ENCODE measurements at regions not wholly inside any gene's neighbourhood (a gene's known extent, or its start where the extent isn't known, plus 50 kb on each side); places are given as distances from the start of the nearest gene placed in this dataset.
"Not testable (repeated sequence)": the region's sequence is repeated elsewhere in the genome, so short reads cannot be mapped to it uniquely, and the experiment has no call there.

DNA sequence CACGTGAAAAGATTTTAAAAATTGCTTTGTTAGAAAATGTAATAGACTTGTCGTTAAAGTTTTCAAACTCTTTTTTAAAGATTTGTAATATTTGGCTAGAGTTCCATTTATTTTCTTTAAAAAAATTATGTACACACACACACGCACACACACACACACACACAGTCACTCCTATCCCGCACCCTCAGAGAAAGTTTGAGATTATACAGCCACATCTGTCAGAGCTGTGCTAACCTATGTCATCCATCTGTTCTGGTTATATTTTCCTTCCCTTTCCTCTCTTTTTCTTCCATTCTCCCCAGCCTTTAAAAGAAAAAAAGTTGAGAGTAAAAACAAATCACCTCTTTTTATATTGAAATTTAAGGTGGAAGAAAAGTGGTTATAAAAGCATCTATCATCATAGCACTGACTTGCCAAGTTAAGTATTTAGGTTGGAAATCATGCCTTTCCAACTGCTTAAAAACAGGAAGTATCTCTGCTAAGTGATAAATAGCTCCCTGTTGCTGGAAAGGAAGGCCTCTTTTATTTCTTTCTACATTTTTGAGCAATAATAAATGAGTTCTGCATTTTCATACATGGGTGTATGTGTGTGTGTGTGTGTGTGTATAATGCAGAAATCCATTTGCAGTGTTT lies 163.3 kb upstream of the SPRY1 start:
- DNase-seq, result no peak

DNA sequence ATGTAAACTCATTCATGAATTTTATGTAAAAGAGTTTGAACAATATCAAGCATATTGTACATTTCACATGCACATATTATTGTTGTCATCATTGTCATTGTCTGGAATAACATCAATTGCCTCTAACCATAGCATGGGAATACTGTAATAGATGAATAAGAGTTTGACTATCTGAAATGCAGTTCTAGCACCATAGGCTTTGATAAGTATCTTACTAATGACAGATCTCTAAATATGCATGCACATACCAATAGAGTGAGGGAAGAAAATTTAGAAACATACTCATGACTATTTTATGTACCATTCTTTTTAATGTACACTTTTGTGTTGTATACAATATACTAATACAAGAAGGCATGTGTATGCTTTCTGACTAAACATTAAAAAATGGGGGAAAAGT lies 161.6 kb upstream of the SPRY1 start:
- no peak for DNase-seq

DNA sequence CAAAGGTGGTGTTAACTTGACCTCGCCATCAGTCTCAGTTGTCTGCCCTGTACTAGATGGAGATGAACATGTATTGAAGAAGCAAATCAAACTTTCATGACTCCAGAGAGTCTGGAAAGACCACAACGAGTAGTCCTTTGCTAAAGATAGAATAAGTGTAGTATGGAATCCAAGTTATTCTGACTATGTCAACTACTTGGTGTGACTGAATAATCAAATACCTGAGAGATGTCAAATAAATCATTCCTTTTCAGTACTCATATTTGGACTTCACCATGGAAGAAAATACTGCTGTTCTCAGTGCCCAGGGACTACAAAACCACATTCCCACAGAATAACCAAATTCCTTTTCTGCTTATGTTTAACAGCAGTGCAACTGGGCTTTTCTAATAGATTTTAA lies 161.2 kb upstream of the SPRY1 start:
- no peak for DNase-seq

DNA sequence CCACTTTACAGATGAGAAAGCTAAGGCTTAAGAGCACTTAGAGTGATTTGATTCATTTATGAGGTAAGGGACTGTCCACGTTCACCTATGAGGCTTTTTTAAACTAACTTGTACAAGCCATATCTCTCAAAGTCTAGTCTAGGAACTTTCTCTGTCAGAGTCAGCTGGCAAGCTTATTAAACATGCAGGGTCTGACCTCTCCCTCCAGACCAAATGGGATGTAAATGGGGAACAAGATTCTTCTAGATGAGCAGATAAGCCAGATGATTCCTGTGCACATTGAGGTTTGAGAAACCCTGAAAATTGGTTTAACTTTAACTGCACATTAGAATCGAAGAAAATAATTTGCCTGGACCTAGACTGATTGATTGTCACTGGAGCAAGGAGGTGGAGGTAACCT lies 160.0 kb upstream of the SPRY1 start:
- DNase-seq, result no peak

DNA sequence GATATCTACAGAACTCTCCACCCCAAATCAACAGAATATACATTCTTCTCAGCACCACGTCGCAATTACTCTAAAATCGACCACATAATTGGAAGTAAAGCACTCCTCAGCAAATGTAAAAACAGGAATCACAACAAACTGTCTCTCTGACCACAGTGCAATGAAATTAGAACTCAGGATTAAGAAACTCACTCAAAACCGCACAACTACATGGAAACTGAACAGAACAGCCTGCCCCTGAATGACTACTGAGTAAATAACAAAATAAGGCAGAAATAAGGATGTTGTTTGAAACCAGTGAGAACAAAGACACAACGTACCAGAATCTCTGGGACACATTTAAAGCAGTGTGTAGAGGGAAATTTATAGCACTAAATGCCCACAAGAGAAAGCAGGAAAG lies 156.3 kb upstream of the SPRY1 start:
- not testable (repeated sequence) for DNase-seq

DNA sequence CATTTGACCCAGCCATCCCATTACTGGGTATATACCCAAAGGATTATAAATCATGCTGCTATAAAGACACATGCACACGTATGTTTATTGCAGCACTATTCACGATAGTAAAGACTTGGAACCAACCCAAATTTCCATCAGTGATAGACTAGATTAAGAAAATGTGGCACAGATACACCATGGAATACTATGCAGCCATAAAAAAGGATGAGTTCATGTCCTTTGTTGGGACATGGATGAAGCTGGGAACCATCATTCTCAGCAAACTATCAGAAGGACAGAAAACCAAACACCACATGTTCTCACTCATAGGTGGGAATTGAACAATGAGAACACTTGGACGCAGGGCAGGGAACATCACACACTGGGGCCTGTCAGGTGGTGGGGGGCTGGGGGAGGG lies 153.4 kb upstream of the SPRY1 start:
- not testable (repeated sequence) for DNase-seq

DNA sequence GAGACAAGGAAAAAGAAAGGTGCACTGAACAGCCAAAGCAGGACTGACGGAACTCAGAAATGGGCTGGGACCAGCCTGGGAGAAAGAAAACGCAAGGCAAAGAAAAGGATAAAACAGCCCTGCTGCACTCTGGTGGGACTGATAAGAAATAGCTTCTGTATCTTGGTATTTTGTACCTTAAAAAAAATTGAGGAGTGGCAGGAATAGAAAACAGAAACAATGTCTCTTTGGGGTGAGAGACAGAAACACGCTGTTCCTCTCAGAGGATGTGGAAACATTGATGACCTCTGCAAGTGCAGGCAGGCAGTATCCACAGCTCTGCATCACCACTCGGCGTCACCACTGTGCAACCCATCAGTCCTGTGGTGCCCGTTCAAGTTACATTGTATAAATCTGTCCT lies 152.5 kb upstream of the SPRY1 start:
- no peak for DNase-seq

DNA sequence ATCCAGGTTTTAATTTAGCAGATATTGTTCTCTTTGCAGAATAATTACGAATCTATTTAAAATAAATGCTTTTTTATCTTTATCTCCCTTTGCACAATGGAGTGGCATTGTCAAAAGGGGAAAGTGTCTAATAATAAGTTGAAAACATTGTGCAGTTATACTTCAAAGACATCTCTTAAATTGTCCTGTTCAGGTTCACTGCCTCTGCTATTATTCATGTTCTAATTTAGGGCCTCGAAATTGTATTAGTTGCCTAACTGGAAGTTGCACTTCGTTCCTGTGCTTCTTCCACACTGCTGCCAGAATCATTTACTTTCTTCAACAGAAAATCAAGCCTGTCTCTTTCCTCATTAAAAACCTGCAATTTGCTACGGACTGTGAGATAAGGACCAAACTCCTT lies 150.5 kb upstream of the SPRY1 start:
- DNase-seq, result no peak

DNA sequence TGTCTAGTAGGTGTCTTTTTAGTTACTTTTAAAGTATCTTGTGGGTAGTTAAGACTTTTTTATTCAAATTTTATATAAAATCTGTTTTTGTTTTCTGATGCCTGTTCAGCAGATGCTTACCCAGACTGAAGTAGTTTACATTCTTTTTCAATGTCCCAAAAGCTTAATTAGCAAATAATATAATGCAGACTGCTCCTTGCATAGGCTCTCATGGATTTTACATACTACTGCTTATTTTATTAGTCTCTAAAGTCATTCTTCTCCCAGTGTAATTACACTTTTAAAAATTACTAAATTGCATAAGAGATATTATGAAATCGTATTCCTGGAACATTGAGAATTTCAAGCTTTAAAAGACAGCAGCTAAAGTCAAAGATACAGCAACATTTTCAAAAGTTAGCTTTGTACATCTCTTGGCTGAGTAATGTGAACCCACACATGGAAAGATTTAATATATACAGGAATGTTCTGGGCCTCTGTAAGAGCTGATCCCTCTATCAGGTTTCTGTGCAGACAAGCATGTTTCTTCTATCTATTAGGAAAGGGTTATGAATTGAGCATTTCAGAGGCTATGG lies 148.4 kb upstream of the SPRY1 start:
- no peak for DNase-seq

DNA sequence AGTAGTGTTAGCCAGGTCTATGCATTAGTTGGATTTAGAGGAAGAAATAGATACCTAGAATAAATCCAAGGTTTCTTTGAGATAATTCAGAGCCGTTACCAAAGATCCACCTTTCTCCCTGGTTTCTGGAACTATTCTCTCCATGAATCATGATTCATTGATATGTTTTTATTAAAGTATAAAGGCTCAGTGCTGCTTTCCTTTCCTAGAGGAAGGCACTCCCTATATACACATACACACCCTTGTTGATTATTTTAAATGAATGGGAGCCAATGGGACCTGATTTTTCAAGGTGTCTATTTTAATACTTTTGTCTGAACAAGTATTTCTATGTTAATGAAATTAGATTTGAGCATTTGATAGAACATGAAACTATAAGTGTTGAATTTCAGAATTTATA lies 146.8 kb upstream of the SPRY1 start:
- no peak for DNase-seq

DNA sequence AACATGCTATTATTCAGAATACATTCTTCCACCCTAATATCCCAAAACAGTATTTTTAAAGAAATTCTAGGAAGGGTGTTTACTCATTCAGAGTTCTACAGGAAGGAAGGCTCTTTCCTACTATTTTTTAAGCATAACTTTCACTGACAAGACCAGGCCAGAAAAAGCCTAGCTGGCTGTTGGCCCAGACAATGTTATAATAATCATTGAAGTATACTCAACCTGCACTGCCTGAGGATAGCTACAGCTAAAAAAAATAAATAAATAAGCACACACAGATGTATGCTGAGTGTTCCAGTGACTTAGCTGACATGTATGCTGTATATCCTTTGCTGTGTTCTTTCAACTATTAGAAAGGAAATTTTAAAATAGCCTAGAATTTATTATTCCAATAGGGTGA lies 145.8 kb upstream of the SPRY1 start:
- no peak for DNase-seq

DNA sequence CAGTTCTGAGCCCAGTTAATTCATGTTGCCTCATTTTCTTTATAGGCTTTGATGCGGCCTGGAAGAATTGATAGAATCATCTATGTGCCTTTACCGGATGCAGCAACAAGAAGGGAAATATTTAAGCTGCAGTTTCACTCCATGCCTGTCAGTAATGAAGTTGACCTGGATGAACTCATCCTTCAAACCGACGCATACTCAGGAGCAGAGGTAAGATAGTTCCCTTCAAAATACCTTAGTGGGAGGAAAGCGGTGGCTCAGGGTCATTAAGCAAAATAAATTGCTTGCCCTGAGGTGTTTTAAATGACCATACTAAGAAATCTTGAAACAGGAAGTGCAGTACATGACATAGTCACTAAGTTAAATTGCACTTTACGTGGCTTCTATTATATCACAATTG lies 140.6 kb upstream of the SPRY1 start:
- no peak for DNase-seq

DNA sequence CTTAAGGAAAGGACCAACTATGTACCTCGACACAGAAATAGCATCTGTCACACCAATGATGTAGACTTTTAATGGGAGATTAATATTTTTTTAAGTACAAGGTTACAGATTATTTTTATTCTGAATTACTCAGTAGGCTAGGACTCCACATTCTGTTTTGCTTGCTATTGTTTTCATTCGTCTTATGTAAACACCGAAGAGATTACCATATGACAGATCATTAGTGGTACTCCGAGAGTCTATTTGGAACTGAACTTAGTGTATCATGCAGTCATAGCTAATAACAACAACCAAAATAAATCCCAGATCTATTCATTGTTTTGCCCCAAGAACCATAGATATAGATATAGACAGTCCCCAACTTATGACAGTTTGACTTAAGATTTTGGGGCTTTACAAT lies 139.7 kb upstream of the SPRY1 start:
- DNase-seq, result no peak

DNA sequence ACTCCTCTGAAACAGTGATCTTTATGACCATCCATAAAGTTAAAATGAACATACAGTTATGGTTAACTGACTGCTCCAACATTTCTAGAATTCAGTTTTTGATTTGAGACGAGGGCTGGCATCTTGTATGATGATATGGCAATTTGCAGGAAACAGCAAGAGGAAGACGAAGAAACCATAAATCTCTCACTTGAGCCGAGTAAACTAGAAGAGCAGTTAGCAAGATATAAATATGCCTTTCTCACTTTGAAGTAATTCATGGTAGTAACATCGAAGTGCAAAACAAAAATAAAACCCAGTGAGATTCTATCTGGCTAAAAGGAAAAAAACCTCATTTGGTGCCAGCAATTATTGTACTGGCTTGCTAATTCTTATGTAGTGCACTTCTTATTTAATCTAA lies 139.0 kb upstream of the SPRY1 start:
- DNase-seq, result no peak

DNA sequence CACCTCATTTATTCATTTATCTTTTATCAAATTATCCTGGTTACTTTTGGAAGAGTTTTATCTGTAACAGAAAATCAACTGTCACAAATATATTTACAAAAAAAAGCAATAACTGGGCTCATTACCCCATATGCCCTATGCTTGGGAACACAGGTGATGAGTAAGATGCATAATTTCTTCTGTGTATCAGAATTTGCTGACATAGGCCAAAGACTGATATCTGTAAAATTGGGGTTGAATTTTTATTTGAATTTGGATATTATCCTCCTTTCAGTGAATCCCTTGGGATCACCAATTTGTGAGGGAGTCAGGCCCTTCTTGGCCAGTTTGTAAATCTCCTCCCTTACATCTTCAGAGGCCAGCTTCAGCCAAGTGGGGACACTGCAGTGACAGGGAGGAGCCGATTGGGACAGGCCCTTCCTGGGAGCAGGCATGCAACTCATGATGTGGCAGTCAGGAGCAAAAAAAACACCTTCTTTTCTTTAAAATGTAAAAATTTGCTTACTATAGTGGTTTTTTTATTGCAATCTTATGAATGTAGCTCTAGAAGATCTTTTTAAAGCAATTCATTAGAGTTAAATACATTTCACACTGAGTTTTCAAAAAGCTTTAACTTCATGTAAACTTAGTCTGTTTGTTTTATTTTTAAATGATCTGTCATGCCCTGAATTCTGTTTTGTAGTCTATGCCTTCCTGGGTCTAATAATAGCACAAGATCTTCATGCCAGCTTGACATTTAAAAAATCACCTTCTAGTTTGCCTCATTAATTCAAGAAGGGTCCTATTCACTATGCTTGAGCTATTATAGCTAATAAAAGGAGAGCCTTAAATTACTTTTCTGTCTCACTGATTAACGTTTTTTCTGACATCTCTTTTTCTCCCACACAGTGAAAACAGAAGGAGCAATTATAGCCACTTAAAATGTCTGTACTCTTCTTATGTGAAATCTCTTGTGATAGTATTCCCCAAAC lies 136.6 kb upstream of the SPRY1 start:
- DNase-seq, result no peak

DNA sequence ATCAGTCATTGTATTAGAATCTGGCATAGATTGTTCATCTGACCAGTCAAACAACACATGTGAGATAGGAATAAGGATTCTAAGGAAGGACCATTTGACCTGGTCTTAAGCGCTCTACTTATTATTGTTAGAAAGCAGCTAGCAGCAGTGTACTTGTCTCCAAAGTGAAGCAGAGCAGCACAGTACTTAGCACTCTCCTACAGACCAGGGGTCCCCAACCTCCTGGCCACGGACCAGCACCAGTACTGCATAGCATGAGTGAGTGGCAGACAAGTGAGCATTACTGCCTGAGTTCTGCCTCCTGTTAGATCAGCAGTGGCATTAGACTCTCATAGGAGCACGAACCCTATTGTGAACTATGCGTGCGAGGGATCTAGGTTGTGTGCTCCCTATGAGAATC lies 135.9 kb upstream of the SPRY1 start:
- DNase-seq, result no peak

DNA sequence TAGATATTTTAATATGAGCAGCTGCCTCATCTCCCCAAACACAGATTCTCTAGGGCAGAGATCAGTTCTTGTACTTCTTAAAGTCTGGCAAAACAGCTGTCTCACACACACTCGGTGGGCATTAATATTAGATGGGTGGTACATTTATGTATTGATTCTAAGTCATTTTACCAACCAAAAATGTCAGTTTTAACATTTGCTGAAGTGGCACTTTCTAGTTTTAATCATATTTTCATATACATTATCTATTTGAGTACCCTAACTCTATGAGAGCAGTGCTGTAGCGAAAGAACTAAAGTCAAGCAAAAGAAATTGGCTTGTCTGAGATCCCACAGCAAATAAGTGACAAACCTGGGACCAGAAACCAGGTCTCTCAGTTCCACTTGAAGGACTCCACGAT lies 134.5 kb upstream of the SPRY1 start:
- DNase-seq, result no peak

DNA sequence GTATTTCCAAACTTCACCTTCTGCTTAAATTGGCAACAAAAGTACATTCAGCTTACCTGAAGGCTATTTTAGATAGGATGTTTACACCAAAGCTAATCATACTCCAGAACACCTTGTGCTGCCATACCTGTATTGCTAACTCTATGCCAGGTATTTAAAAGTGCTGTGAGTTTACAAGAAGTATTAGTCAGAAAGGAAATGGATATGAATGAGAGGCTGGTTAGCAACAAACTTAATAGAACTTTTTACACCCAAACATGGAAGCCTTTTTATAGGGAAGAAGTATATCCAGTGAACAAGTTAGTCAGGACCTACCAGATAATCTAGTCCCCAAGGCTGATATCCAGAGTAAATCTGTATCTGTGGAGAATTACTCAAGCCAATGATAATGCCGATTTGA lies 131.2 kb upstream of the SPRY1 start:
- no peak for DNase-seq

DNA sequence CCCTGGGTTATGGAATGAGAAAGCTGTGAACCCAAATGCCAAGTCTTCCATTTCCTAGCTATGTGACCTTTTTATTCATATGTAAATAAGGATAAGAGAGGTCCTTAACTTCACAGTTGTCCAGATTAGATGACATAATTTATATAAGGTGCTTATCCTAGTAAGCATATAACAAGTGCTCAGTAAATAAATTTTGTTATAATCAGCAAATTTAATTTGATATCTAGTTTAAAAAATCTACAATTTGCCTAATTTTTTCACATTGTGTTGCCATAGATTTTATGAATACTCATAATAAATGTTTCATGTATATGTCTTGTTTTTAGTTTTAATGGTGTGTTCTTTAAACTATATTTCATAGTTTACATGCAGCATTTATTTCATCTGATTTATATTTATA lies 130.4 kb upstream of the SPRY1 start:
- no peak for DNase-seq

DNA sequence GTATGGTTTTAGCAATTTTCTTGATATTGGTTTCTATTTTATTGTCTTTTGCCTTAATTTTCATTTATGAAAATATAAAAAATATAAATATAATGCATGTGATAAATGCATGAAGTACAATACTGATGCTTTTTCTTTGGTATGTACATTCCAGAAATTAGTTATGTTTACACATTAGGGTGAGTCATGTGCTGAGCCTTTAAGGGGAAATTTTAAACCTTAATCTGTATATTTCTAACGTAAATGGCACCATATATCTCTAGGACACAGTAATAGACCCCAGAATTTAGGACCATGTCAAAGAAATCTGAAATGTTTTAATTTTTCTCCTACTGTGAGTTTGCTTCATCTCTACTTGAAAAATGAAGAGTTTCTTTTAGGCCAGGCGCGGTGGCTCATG lies 117.8 kb upstream of the SPRY1 start:
- no peak for DNase-seq

DNA sequence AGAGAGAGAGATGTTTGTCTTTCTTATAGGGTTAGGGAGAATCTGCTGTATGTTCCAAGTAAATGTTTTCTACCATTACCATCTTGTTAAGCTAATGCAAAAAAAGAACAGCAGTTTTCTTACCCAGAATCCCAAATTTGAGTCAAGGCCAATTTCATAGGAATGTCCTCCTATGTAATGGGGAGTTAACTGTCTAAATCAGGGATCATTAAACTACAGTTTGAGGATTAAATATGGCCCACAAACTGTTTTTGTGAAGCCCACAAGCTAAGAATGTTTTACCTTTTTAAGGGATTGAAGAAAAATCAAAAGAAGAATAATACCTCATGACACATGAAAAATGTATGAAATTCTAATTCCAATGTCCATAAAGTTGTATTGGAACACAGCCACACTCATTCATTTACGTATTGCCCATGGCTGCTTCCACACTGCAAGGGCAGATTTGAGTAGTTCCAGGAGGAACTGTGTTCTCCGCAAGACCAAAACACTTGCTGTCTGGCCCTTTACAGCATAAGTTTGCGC lies 113.2 kb upstream of the SPRY1 start:
- DNase-seq, result no peak

DNA sequence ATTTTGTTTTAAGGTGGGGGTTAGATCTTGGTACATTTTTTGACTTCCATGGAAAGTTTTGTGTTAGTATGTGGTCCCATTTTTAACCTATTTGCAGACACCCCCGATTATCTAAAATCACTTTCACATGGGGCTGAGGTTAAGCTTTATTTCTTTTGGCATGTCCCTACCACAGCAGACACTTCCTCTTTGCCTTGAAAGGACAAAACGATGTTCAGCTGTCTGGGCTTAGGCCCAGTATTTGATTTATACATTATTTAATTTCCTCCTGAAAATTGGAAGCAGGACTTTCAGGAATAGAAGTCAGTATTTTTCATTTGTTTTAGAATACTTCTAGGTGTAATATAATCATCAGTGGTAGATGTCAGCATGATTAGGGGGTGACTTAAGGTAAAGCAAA lies 112.4 kb upstream of the SPRY1 start:
- no peak for DNase-seq

DNA sequence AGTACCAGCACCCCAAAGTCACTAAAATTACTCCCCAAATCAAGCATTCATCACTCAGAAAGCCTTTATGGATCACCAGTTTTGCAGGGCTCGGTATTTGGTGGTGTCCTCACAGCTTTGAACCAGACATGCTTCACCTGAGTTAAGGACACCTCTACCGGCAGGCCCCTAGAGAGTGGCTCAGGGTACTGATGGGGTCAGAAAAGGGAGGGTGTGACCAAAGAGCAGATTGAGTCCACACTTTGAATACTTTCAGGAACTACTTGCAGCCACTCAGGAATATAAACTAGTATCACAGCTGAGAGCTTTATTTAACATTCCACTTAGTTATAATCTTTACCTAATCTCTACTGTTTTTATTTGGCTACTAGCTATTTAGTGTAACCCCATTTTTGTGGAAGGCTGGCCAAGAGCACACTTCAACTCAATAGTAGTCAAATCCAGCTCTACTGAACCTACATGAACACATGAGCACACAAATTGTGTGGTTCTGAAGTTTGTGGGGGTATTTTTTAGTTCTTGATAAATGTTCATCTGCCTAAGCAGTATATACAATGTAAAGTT lies 109.6 kb upstream of the SPRY1 start:
- no peak for DNase-seq

Data from CD4-positive, alpha-beta T cell treated with Interleukin-17A for 1 hour (primary cell).